ENCODE measurements at regions not wholly inside any gene's neighbourhood (a gene's known extent, or its start where the extent isn't known, plus 50 kb on each side); places are given as distances from the start of the nearest gene placed in this dataset.

DNA sequence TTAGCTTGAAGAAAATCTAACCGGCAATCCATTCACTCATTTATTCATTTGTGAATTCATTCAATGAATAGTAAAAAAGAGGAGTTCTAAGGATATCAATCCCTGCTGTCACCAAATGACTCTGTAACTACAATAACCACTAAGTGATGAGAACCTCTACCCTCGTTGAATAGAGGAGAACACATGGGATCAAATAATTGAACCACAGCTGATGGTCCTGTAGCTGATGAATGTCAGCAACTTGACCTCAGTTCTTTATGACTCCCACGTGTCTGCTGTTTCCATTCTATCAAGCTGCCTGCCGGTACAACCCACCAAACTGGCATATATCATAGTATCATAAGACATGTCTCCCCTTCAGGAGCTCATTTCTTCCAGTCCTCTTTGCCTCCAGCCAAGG lies 150.3 kb downstream of the PTGER3 start (continued):
- TF ChIP-seq, protein P1, sequence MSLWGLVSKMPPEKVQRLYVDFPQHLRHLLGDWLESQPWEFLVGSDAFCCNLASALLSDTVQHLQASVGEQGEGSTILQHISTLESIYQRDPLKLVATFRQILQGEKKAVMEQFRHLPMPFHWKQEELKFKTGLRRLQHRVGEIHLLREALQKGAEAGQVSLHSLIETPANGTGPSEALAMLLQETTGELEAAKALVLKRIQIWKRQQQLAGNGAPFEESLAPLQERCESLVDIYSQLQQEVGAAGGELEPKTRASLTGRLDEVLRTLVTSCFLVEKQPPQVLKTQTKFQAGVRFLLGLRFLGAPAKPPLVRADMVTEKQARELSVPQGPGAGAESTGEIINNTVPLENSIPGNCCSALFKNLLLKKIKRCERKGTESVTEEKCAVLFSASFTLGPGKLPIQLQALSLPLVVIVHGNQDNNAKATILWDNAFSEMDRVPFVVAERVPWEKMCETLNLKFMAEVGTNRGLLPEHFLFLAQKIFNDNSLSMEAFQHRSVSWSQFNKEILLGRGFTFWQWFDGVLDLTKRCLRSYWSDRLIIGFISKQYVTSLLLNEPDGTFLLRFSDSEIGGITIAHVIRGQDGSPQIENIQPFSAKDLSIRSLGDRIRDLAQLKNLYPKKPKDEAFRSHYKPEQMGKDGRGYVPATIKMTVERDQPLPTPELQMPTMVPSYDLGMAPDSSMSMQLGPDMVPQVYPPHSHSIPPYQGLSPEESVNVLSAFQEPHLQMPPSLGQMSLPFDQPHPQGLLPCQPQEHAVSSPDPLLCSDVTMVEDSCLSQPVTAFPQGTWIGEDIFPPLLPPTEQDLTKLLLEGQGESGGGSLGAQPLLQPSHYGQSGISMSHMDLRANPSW (CRISPR knock-in tag; IDR thresholded peaks at IDR 0.05; ENCODE audit: borderline replicate concordance), result no peak
- TF ChIP-seq CCAR2 (optimal IDR thresholded peaks at IDR 0.05; ENCODE audit: low read depth, low read length) (no peak), SALL2 (CRISPR knock-in tag; IDR thresholded peaks at IDR 0.05) (no peak)
- TF ChIP-seq, protein P2, sequence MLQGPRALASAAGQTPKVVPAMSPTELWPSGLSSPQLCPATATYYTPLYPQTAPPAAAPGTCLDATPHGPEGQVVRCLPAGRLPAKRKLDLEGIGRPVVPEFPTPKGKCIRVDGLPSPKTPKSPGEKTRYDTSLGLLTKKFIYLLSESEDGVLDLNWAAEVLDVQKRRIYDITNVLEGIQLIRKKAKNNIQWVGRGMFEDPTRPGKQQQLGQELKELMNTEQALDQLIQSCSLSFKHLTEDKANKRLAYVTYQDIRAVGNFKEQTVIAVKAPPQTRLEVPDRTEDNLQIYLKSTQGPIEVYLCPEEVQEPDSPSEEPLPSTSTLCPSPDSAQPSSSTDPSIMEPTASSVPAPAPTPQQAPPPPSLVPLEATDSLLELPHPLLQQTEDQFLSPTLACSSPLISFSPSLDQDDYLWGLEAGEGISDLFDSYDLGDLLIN (CRISPR knock-in tag; IDR thresholded peaks at IDR 0.05; ENCODE audit: borderline replicate concordance), result no peak
- TF ChIP-seq, protein P3, sequence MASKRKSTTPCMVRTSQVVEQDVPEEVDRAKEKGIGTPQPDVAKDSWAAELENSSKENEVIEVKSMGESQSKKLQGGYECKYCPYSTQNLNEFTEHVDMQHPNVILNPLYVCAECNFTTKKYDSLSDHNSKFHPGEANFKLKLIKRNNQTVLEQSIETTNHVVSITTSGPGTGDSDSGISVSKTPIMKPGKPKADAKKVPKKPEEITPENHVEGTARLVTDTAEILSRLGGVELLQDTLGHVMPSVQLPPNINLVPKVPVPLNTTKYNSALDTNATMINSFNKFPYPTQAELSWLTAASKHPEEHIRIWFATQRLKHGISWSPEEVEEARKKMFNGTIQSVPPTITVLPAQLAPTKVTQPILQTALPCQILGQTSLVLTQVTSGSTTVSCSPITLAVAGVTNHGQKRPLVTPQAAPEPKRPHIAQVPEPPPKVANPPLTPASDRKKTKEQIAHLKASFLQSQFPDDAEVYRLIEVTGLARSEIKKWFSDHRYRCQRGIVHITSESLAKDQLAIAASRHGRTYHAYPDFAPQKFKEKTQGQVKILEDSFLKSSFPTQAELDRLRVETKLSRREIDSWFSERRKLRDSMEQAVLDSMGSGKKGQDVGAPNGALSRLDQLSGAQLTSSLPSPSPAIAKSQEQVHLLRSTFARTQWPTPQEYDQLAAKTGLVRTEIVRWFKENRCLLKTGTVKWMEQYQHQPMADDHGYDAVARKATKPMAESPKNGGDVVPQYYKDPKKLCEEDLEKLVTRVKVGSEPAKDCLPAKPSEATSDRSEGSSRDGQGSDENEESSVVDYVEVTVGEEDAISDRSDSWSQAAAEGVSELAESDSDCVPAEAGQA (IDR thresholded peaks at IDR 0.05; ENCODE audit: low read depth), result no peak
- TF ChIP-seq, protein P3 (CRISPR knock-in tag; IDR thresholded peaks at IDR 0.05; ENCODE audit: borderline replicate concordance), result no peak
